Liver (tissue), 8 donors: ENCODE measurements at regions not wholly inside any gene's neighbourhood (a gene's known extent, or its start where the extent isn't known, plus 50 kb on each side); places are given as distances from the start of the nearest gene placed in this dataset.
"Not testable (repeated sequence)": the region's sequence is repeated elsewhere in the genome, so short reads cannot be mapped to it uniquely, and the experiment has no call there.

Experiments used
- DNase-seq: peaks from one replicate; pipeline ENCODE4 v3.0.0-alpha.2; 2017; ENCODE audit warnings: low spot score
- H3K27ac ChIP-seq, 2 donors: one replicate each; pipeline ENCODE4 v1.7.0; 2013; ENCODE audit warnings: inconsistent platforms in 2 of 2, low read length in 2 of 2, control low read depth in 1 of 2, low read depth in 1 of 2, mild to moderate bottlenecking in 1 of 2
- H3K27me3 ChIP-seq, 4 donors: one replicate each; pipeline versions ENCODE4 v1.6.1 to v1.7.0; 2013; ENCODE audit warnings: low read length in 3 of 4, inconsistent platforms in 1 of 4, mild to moderate bottlenecking in 1 of 4, moderate library complexity in 1 of 4; ENCODE audit not compliant: control insufficient read depth in 4 of 4, insufficient read depth in 4 of 4
- H3K36me3 ChIP-seq, 4 donors: one replicate each; pipeline versions ENCODE4 v1.6.1 to v1.7.0; 2013; ENCODE audit warnings: low read length in 3 of 4, mild to moderate bottlenecking in 3 of 4, low read depth in 1 of 4, moderate library complexity in 1 of 4; ENCODE audit not compliant: control insufficient read depth in 4 of 4, insufficient read depth in 3 of 4
- H3K4me1 ChIP-seq, 4 donors: one replicate each; pipeline versions ENCODE4 v1.6.1 to v1.7.0; 2013; ENCODE audit warnings: low read length in 3 of 4, mild to moderate bottlenecking in 3 of 4, moderate library complexity in 1 of 4; ENCODE audit not compliant: control insufficient read depth in 4 of 4, insufficient read depth in 4 of 4
- H3K4me3 ChIP-seq, 3 donors: one replicate each; pipeline versions ENCODE4 v1.6.1 to v1.7.0; 2013; ENCODE audit warnings: low read length in 3 of 3, control low read depth in 1 of 3, low read depth in 1 of 3, mild to moderate bottlenecking in 1 of 3
- H3K9ac ChIP-seq, 2 donors: one replicate each; pipeline ENCODE4 v1.7.0; 2013; ENCODE audit warnings: low read length in 2 of 2, mild to moderate bottlenecking in 2 of 2, moderate library complexity in 2 of 2, control low read depth in 1 of 2, low read depth in 1 of 2
- H3K9me3 ChIP-seq, 4 donors: one replicate each; pipeline versions ENCODE4 v1.6.1 to v1.7.0; 2013; ENCODE audit warnings: low read length in 3 of 4; ENCODE audit not compliant: control insufficient read depth in 4 of 4
- ATF3 ChIP-seq: IDR thresholded peaks from 2 replicates; pipeline ENCODE4 v1.6.1; 2016; ENCODE audit warnings: antibody characterized with exemption
- CTCF ChIP-seq: fragments of 150-350 bp; IDR thresholded peaks from 2 replicates; pipeline ENCODE4 v1.5.1; 2017; ENCODE audit warnings: improper control_type of control experiment, low read depth, low read length; ENCODE audit not compliant: missing input control
- EGR1 ChIP-seq, 2 donors: IDR thresholded peaks; 2 replicates each; pipeline ENCODE4 v1.6.1; 2016 to 2018; ENCODE audit warnings: antibody characterized with exemption in 2 of 2, low read depth in 2 of 2
- FOXA1 ChIP-seq: IDR thresholded peaks from 2 replicates; pipeline ENCODE4 v1.6.1; 2016; ENCODE audit warnings: antibody characterized with exemption
- FOXA2 ChIP-seq: IDR thresholded peaks from 2 replicates; pipeline ENCODE4 v1.6.1; 2016; ENCODE audit warnings: antibody characterized with exemption
- GABPA ChIP-seq, 2 donors: IDR thresholded peaks in 1 of 2; conservative IDR thresholded peaks in 1 of 2; 2 replicates each; pipeline ENCODE4 v1.6.1; 2016; ENCODE audit warnings: antibody characterized with exemption in 2 of 2, mild to moderate bottlenecking in 1 of 2, moderate library complexity in 1 of 2
- HNF4A ChIP-seq, 2 donors: conservative IDR thresholded peaks; 2 replicates each; pipeline ENCODE4 v1.6.1; 2016; ENCODE audit warnings: antibody characterized with exemption in 2 of 2, mild to moderate bottlenecking in 2 of 2
- JUND ChIP-seq, 2 donors: IDR thresholded peaks; 2 replicates each; pipeline ENCODE4 v1.6.1; 2016; ENCODE audit warnings: antibody characterized with exemption in 2 of 2
- NR2F2 ChIP-seq: IDR thresholded peaks from 2 replicates; pipeline ENCODE4 v1.6.1; 2016; ENCODE audit warnings: antibody characterized with exemption
- RAD21 ChIP-seq, 2 donors: IDR thresholded peaks; 2 replicates each; pipeline ENCODE4 v1.6.1; 2016; ENCODE audit warnings: antibody characterized with exemption in 2 of 2, mild to moderate bottlenecking in 2 of 2
- REST ChIP-seq: IDR thresholded peaks from 2 replicates; pipeline ENCODE4 v1.6.1; 2016; ENCODE audit warnings: antibody characterized with exemption, mild to moderate bottlenecking
- RXRA ChIP-seq, 2 donors: IDR thresholded peaks; 2 replicates each; pipeline ENCODE4 v1.6.1; 2017 to 2018; ENCODE audit warnings: antibody characterized with exemption in 2 of 2, mild to moderate bottlenecking in 1 of 2
- ZBTB33 ChIP-seq: IDR thresholded peaks from 2 replicates; pipeline ENCODE4 v1.6.1; 2016; ENCODE audit warnings: antibody characterized with exemption
- WGBS: extraction: QIAGEN DNeasy Blood & Tissue Kit; methylation state at CpG from one replicate; pipeline ENCODE4 v1.1.7; 2013; 5-methylcytosine and 5-hydroxymethylcytosine counted together
- donor health status: healthy.
- donor health status: healthy.
- donor health status: healthy.
- donor health status: healthy.
- donor health status: healthy.

GRCh38 chr2:184416146-184416913 is 182.0 kb upstream of the ZNF804A start:
- DNase-seq: no peak
- H3K4me3 ChIP-seq: no peak overlapping the region
- no peaks in the 10 kb centered on the region for H3K36me3 ChIP-seq
- H3K9me3 ChIP-seq: no peaks in the 10 kb centered on the region
- H3K9ac ChIP-seq: no peak overlapping the region
- H3K27ac ChIP-seq: no peak overlapping the region
- H3K4me1 ChIP-seq: no peaks in the 10 kb centered on the region
- no peak for TF ChIP-seq RAD21 (IDR thresholded peaks at IDR 0.05)
- TF ChIP-seq REST: no peak
- no peak for TF ChIP-seq FOXA1
- TF ChIP-seq FOXA2: no peak
- no peaks in the 10 kb centered on the region for H3K27me3 ChIP-seq
- 91% methylated on average over 6 of the region's 6 CpGs for WGBS

GRCh38 chr2:184419744-184420143 is 178.6 kb upstream of the ZNF804A start:
- Histone ChIP-seq H3K36me3 (no peaks in the 10 kb centered on the region), H3K9ac (no peak overlapping the region), H3K9me3 (no peaks in the 10 kb centered on the region), H3K27me3 (no peaks in the 10 kb centered on the region), H3K4me3 (no peak overlapping the region), H3K4me1 (no peaks in the 10 kb centered on the region), H3K27ac (no peak overlapping the region)
- DNase-seq: no peak
- TF ChIP-seq EGR1 (IDR thresholded peaks at IDR 0.05; ENCODE audit: low read depth in 2 of 2): no peak
- TF ChIP-seq ZBTB33: no peak
- TF ChIP-seq ATF3: no peak
- no peak for TF ChIP-seq FOXA1
- no peak for TF ChIP-seq GABPA (IDR thresholded peaks at IDR 0.05 in 1 of 2, conservative IDR thresholded peaks at IDR 0.05 in 1 of 2)
- TF ChIP-seq JUND (IDR thresholded peaks at IDR 0.05): no peak
- no peak for TF ChIP-seq RAD21 (IDR thresholded peaks at IDR 0.05)
- TF ChIP-seq HNF4A (conservative IDR thresholded peaks at IDR 0.05): no peak
- no peak for TF ChIP-seq CTCF
- no peak for TF ChIP-seq NR2F2
- TF ChIP-seq REST: no peak
- TF ChIP-seq RXRA (IDR thresholded peaks at IDR 0.05): no peak
- WGBS: 71% methylated on average over 2 of the region's 2 CpGs

GRCh38 chr2:184421456-184421855 is 176.9 kb upstream of the ZNF804A start:
- 80% methylated on average over 11 of the region's 11 CpGs for WGBS
- H3K27ac ChIP-seq, H3K9me3 ChIP-seq, H3K4me1 ChIP-seq, DNase-seq, H3K27me3 ChIP-seq, H3K9ac ChIP-seq, H3K4me3 ChIP-seq, H3K36me3 ChIP-seq: not testable (repeated sequence)
